Muscle layer of colon (tissue), 2 donors: ENCODE measurements at regions not wholly inside any gene's neighbourhood (a gene's known extent, or its start where the extent isn't known, plus 50 kb on each side); places are given as distances from the start of the nearest gene placed in this dataset.
A peak's percentile ranks its signal among the peaks of the same experiment; 100 is the strongest.
"Not testable (repeated sequence)": the region's sequence is repeated elsewhere in the genome, so short reads cannot be mapped to it uniquely, and the experiment has no call there.

ENCODE experiments used
- H3K27ac ChIP-seq: one replicate; pipeline ENCODE4 v1.7.0; 2013; ENCODE audit warnings: low read depth, mild to moderate bottlenecking, low read length, moderate library complexity
- H3K27me3 ChIP-seq, 2 donors: one replicate each; pipeline ENCODE4 v1.7.0; 2013; ENCODE audit warnings: low read length in 2 of 2, mild to moderate bottlenecking in 2 of 2; ENCODE audit not compliant: insufficient read depth in 2 of 2, control insufficient read depth in 1 of 2
- H3K36me3 ChIP-seq: one replicate; pipeline ENCODE4 v1.7.0; 2013; ENCODE audit warnings: mild to moderate bottlenecking, low read length; ENCODE audit not compliant: insufficient read depth
- H3K4me1 ChIP-seq: one replicate; pipeline ENCODE4 v1.7.0; 2013; ENCODE audit warnings: mild to moderate bottlenecking, low read length; ENCODE audit not compliant: insufficient read depth
- H3K4me3 ChIP-seq, 2 donors: one replicate each; pipeline ENCODE4 v1.7.0; 2013; ENCODE audit warnings: low read length in 2 of 2, low read depth in 1 of 2, mild to moderate bottlenecking in 1 of 2, moderate library complexity in 1 of 2
- H3K9ac ChIP-seq: one replicate; pipeline ENCODE4 v1.7.0; 2013; ENCODE audit warnings: low read length
- H3K9me3 ChIP-seq: one replicate; pipeline ENCODE4 v1.7.0; 2013; ENCODE audit warnings: mild to moderate bottlenecking, low read length
- donor health status: abdominal sarcoma.
- donor health status: Adenocarcinoma of cecum.

GRCh38 chr20:26003959-26004358 lies 307.3 kb upstream of the ZNF337 start:
- H3K9ac ChIP-seq, H3K36me3 ChIP-seq, H3K27me3 ChIP-seq, H3K4me1 ChIP-seq, H3K27ac ChIP-seq, H3K4me3 ChIP-seq, H3K9me3 ChIP-seq: not testable (repeated sequence)

- H3K4me3 ChIP-seq, H3K27me3 ChIP-seq, H3K9me3 ChIP-seq, H3K9ac ChIP-seq, H3K27ac ChIP-seq, H3K4me1 ChIP-seq, H3K36me3 ChIP-seq: not testable (repeated sequence)
These were observed 300.9 kb upstream of the ZNF337 start for GRCh38 chr20:25997367-25998038.

GRCh38 chr20:25992146-25992545 lies 295.5 kb upstream of the ZNF337 start:
- H3K9ac ChIP-seq = no peak overlapping the region
- H3K36me3 ChIP-seq = no peaks in the 10 kb centered on the region
- H3K27me3 ChIP-seq = no peaks in the 10 kb centered on the region
- no peaks in the 10 kb centered on the region for H3K4me1 ChIP-seq
- no peak overlapping the region for H3K4me3 ChIP-seq
- no peak overlapping the region for H3K27ac ChIP-seq
- no peaks in the 10 kb centered on the region for H3K9me3 ChIP-seq

- H3K4me3 ChIP-seq = no peak overlapping the region
- no peaks in the 10 kb centered on the region for H3K27me3 ChIP-seq
- no peak overlapping the region for H3K9ac ChIP-seq
These were observed 295.1 kb upstream of the ZNF337 start for GRCh38 chr20:25991756-25992130.

GRCh38 chr20:25991051-25991755 lies 294.6 kb upstream of the ZNF337 start:
- Histone ChIP-seq H3K9ac (no peak overlapping the region), H3K27me3 (no peaks in the 10 kb centered on the region), H3K36me3 (no peaks in the 10 kb centered on the region), H3K27ac (no peak overlapping the region), H3K4me1 (no peaks in the 10 kb centered on the region), H3K9me3 (no peaks in the 10 kb centered on the region), H3K4me3 (no peak overlapping the region)

More at GRCh38 chr20:25991756-25992130, 295.1 kb upstream of the ZNF337 start:
- Histone ChIP-seq H3K9me3 (no peaks in the 10 kb centered on the region), H3K4me1 (no peaks in the 10 kb centered on the region), H3K36me3 (no peaks in the 10 kb centered on the region), H3K27ac (no peak overlapping the region)

GRCh38 chr20:25989686-25990085 lies 293.0 kb upstream of the ZNF337 start:
- H3K4me3 ChIP-seq, H3K9ac ChIP-seq, H3K27ac ChIP-seq, H3K4me1 ChIP-seq, H3K36me3 ChIP-seq, H3K27me3 ChIP-seq, H3K9me3 ChIP-seq: not testable (repeated sequence)

GRCh38 chr20:25989196-25989595 lies 292.5 kb upstream of the ZNF337 start:
- Histone ChIP-seq H3K36me3 (no peaks in the 10 kb centered on the region), H3K9ac (no peak overlapping the region), H3K4me1 (no peaks in the 10 kb centered on the region), H3K4me3 (no peak overlapping the region), H3K27me3 (no peaks in the 10 kb centered on the region), H3K9me3 (no peaks in the 10 kb centered on the region), H3K27ac (no peak overlapping the region)

GRCh38 chr20:25987928-25988560 lies 291.4 kb upstream of the ZNF337 start:
- not testable (repeated sequence) for H3K4me3 ChIP-seq, H3K9me3 ChIP-seq, H3K27me3 ChIP-seq, H3K36me3 ChIP-seq, H3K4me1 ChIP-seq, H3K9ac ChIP-seq, H3K27ac ChIP-seq

- Histone ChIP-seq H3K36me3 (no peaks in the 10 kb centered on the region), H3K9ac (no peak overlapping the region), H3K4me3 (peak overlapping the region in 1 of 2 donors; percentile 50), H3K27me3 (no peaks in the 10 kb centered on the region), H3K27ac (no peak overlapping the region), H3K4me1 (no peaks in the 10 kb centered on the region), H3K9me3 (no peaks in the 10 kb centered on the region)
These were observed 290.6 kb upstream of the ZNF337 start for GRCh38 chr20:25987073-25987927.

GRCh38 chr20:25985597-25985996 lies 288.9 kb upstream of the ZNF337 start:
- Histone ChIP-seq H3K27ac (no peak overlapping the region), H3K9me3 (no peaks in the 10 kb centered on the region), H3K27me3 (no peaks in the 10 kb centered on the region), H3K4me1 (no peaks in the 10 kb centered on the region), H3K4me3 (no peak overlapping the region), H3K36me3 (no peaks in the 10 kb centered on the region), H3K9ac (no peak overlapping the region)

GRCh38 chr20:25984933-25985332 lies 288.3 kb upstream of the ZNF337 start:
- Histone ChIP-seq H3K4me3 (peak overlapping the region; percentile 8 to 27), H3K4me1 (no peaks in the 10 kb centered on the region), H3K9ac (no peak overlapping the region), H3K27me3 (no peaks in the 10 kb centered on the region), H3K36me3 (no peaks in the 10 kb centered on the region), H3K27ac (no peak overlapping the region), H3K9me3 (no peaks in the 10 kb centered on the region)
